ENCODE measurements at regions not wholly inside any gene's neighbourhood (a gene's known extent, or its start where the extent isn't known, plus 50 kb on each side); places are given as distances from the start of the nearest gene placed in this dataset.

- no peaks in the 10 kb centered on the region for H3K4me1 ChIP-seq
- H3K27me3 ChIP-seq = no peaks in the 10 kb centered on the region
- DNase-seq (ENCODE audit: extremely low spot score in 2 of 2) = no peak
- no peaks in the 10 kb centered on the region for H3K9me3 ChIP-seq
- H3K27ac ChIP-seq = no peak overlapping the region
- intact Hi-C loops (cut with DNase I) = no loop called here
- H3K36me3 ChIP-seq = no peaks in the 10 kb centered on the region
- TF ChIP-seq, protein P1, sequence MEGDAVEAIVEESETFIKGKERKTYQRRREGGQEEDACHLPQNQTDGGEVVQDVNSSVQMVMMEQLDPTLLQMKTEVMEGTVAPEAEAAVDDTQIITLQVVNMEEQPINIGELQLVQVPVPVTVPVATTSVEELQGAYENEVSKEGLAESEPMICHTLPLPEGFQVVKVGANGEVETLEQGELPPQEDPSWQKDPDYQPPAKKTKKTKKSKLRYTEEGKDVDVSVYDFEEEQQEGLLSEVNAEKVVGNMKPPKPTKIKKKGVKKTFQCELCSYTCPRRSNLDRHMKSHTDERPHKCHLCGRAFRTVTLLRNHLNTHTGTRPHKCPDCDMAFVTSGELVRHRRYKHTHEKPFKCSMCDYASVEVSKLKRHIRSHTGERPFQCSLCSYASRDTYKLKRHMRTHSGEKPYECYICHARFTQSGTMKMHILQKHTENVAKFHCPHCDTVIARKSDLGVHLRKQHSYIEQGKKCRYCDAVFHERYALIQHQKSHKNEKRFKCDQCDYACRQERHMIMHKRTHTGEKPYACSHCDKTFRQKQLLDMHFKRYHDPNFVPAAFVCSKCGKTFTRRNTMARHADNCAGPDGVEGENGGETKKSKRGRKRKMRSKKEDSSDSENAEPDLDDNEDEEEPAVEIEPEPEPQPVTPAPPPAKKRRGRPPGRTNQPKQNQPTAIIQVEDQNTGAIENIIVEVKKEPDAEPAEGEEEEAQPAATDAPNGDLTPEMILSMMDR (IDR thresholded peaks at IDR 0.05) = no peak
- TF ChIP-seq POLR2AphosphoS5 (IDR thresholded peaks at IDR 0.05; ENCODE audit: insufficient read depth in 1 of 2, low read depth in 1 of 2) (no peak), POLR2A (IDR thresholded peaks at IDR 0.05) (no peak)
- H3K4me3 ChIP-seq = no peak overlapping the region
These were observed 377.5 kb upstream of the IRAK1BP1 start for GRCh38 chr6:78489874-78490273.

- Histone ChIP-seq H3K4me1 (no peaks in the 10 kb centered on the region), H3K4me3 (no peak overlapping the region), H3K27ac (no peak overlapping the region), H3K36me3 (no peaks in the 10 kb centered on the region), H3K9me3 (no peaks in the 10 kb centered on the region), H3K27me3 (no peaks in the 10 kb centered on the region)
- TF ChIP-seq, protein P1 (IDR thresholded peaks at IDR 0.05) = no peak
- TF ChIP-seq POLR2A (IDR thresholded peaks at IDR 0.05) = no peak
- no peak for TF ChIP-seq POLR2AphosphoS5 (IDR thresholded peaks at IDR 0.05; ENCODE audit: insufficient read depth in 1 of 2, low read depth in 1 of 2)
- DNase-seq (ENCODE audit: extremely low spot score in 2 of 2) = no peak
- intact Hi-C loops (cut with DNase I) = no loop called here
These were observed 374.9 kb upstream of the IRAK1BP1 start for GRCh38 chr6:78492351-78493017.

GRCh38 chr6:78500299-78501089 is 366.9 kb upstream of the IRAK1BP1 start:
- intact Hi-C loops (cut with DNase I) = no loop called here
- H3K27ac ChIP-seq = no peak overlapping the region
- no peaks in the 10 kb centered on the region for H3K27me3 ChIP-seq
- no peak for DNase-seq (ENCODE audit: extremely low spot score in 2 of 2)
- H3K9me3 ChIP-seq = no peaks in the 10 kb centered on the region
- TF ChIP-seq POLR2AphosphoS5 (IDR thresholded peaks at IDR 0.05; ENCODE audit: insufficient read depth in 1 of 2, low read depth in 1 of 2) = no peak
- TF ChIP-seq, protein P1 (IDR thresholded peaks at IDR 0.05) = no peak
- no peaks in the 10 kb centered on the region for H3K36me3 ChIP-seq
- no peaks in the 10 kb centered on the region for H3K4me1 ChIP-seq
- no peak overlapping the region for H3K4me3 ChIP-seq

- intact Hi-C loops (cut with DNase I) = no loop called here
- no peaks in the 10 kb centered on the region for H3K27me3 ChIP-seq
- H3K36me3 ChIP-seq = no peaks in the 10 kb centered on the region
- TF ChIP-seq POLR2A (IDR thresholded peaks at IDR 0.05) (no peak), POLR2AphosphoS5 (IDR thresholded peaks at IDR 0.05; ENCODE audit: insufficient read depth in 1 of 2, low read depth in 1 of 2) (no peak)
- TF ChIP-seq, protein P1 (IDR thresholded peaks at IDR 0.05) = no peak
- no peaks in the 10 kb centered on the region for H3K9me3 ChIP-seq
- H3K4me3 ChIP-seq = no peak overlapping the region
- DNase-seq (ENCODE audit: extremely low spot score in 2 of 2) = no peak
- H3K27ac ChIP-seq = no peak overlapping the region
- no peaks in the 10 kb centered on the region for H3K4me1 ChIP-seq
These were observed 364.9 kb upstream of the IRAK1BP1 start for GRCh38 chr6:78502386-78502887.

GRCh38 chr6:78505178-78505577 is 362.2 kb upstream of the IRAK1BP1 start:
- intact Hi-C loops (cut with DNase I) = no loop called here
- Histone ChIP-seq H3K4me3 (no peak overlapping the region), H3K4me1 (no peaks in the 10 kb centered on the region), H3K27ac (no peak overlapping the region), H3K36me3 (no peaks in the 10 kb centered on the region), H3K9me3 (no peaks in the 10 kb centered on the region), H3K27me3 (no peaks in the 10 kb centered on the region)
- DNase-seq (ENCODE audit: extremely low spot score in 2 of 2) = no peak
- TF ChIP-seq POLR2A (IDR thresholded peaks at IDR 0.05) (no peak), POLR2AphosphoS5 (IDR thresholded peaks at IDR 0.05; ENCODE audit: insufficient read depth in 1 of 2, low read depth in 1 of 2) (no peak)
- TF ChIP-seq, protein P1 (IDR thresholded peaks at IDR 0.05) = no peak
